ENCODE measurements at regions not wholly inside any gene's neighbourhood (a gene's known extent, or its start where the extent isn't known, plus 50 kb on each side); places are given as distances from the start of the nearest gene placed in this dataset.

GRCh38 chr7:124324262-124324661 lies 291.4 kb upstream of the TMEM229A start:
- CTCF ChIA-PET (ENCODE audit: partially characterized antibody) = interaction anchor here (0.6 kb wide), 1 partner anchor 540 kb away, joined by 3 read pairs; no protein-coding TSS in a partner anchor
- no peak overlapping the region for H3K23ac ChIP-seq (ENCODE audit: insufficient read length)
- no peaks in the 10 kb centered on the region for H4K20me1 ChIP-seq (replicated peaks in 1 of 2; ENCODE audit: control insufficient read depth in 1 of 2, insufficient read depth in 2 of 2, low read length in 2 of 2)
- no peaks in the 10 kb centered on the region for H3K4me1 ChIP-seq (replicated peaks in 1 of 4; ENCODE audit: control insufficient read depth in 3 of 4, insufficient read depth in 4 of 4, low read length in 3 of 4)
- H4K8ac ChIP-seq (ENCODE audit: extremely low read depth, insufficient read depth, low read length) = no peak overlapping the region
- no peak overlapping the region for H2BK120ac ChIP-seq (replicated peaks; ENCODE audit: low read depth, low read length)
- no peak overlapping the region for H2BK20ac ChIP-seq (ENCODE audit: low read length)
- no peak overlapping the region for H4K5ac ChIP-seq (ENCODE audit: insufficient read length, low read depth, low read length)
- H3K27ac ChIP-seq (ENCODE audit: low read depth, low read length) = no peak overlapping the region
- no peak overlapping the region for H3K9ac ChIP-seq (replicated peaks in 1 of 4; ENCODE audit: extremely low read depth in 1 of 4, low read depth in 3 of 4, low read length in 3 of 4)
- H3K79me2 ChIP-seq (ENCODE audit: control insufficient read depth in 1 of 2, insufficient read depth in 2 of 2, low read length in 2 of 2) = no peaks in the 10 kb centered on the region
- no peak overlapping the region for H2BK12ac ChIP-seq (ENCODE audit: low read depth, low read length)
- H3K4me3 ChIP-seq (ENCODE audit: extremely low read depth in 1 of 4, insufficient read depth in 2 of 4, low read depth in 3 of 4, low read length in 4 of 4) = no peak overlapping the region
- H3K4ac ChIP-seq (replicated peaks; ENCODE audit: insufficient read length, low read depth, low read length) = no peak overlapping the region
- H2AK5ac ChIP-seq (ENCODE audit: low read depth, low read length) = no peak overlapping the region
- FAIRE-seq (no peak), DNase-seq (ENCODE audit: low read depth in 1 of 2, low spot score in 2 of 2) (no peak)
- H2AFZ ChIP-seq (ENCODE audit: low read length) = no peak overlapping the region
- H3K23me2 ChIP-seq (ENCODE audit: low read depth, low read length) = no peaks in the 10 kb centered on the region
- H3K36me3 ChIP-seq (ENCODE audit: control insufficient read depth in 2 of 4, insufficient read depth in 4 of 4, low read length in 3 of 4) = no peaks in the 10 kb centered on the region
- H3K56ac ChIP-seq (replicated peaks; ENCODE audit: insufficient read length, low read depth, low read length) = no peak overlapping the region
- H2BK5ac ChIP-seq (ENCODE audit: low read depth, low read length) = no peak overlapping the region
- no peak overlapping the region for H3K14ac ChIP-seq (ENCODE audit: insufficient read length)
- H3K79me1 ChIP-seq (ENCODE audit: low read depth, low read length) = no peaks in the 10 kb centered on the region
- POLR2A ChIA-PET (ENCODE audit: partially characterized antibody) = no interaction called here
- TF ChIP-seq KDM5A (IDR thresholded peaks at IDR 0.05; ENCODE audit: low read length) (no peak), RBBP5 (IDR thresholded peaks at IDR 0.05; ENCODE audit: borderline replicate concordance, low read depth, low read length) (no peak), BACH1 (IDR thresholded peaks at IDR 0.05; ENCODE audit: low read length) (no peak), SUZ12 (IDR thresholded peaks at IDR 0.05; ENCODE audit: low read length) (no peak), CTCF (IDR thresholded peaks at IDR 0.05; ENCODE audit: control extremely low read depth in 1 of 3, insufficient read depth in 1 of 3, low read depth in 1 of 3, low read length in 3 of 3) (no peak), GABPA (IDR thresholded peaks at IDR 0.05; ENCODE audit: borderline replicate concordance, insufficient read depth, low read length) (no peak), JUN (IDR thresholded peaks at IDR 0.05; ENCODE audit: low read depth, low read length) (no peak), E2F6 (IDR thresholded peaks at IDR 0.05) (no peak), RNF2 (IDR thresholded peaks at IDR 0.05; ENCODE audit: borderline replicate concordance, low read depth, low read length, missing control alignments, poor library complexity, severe bottlenecking) (no peak)
- H3K27me3 ChIP-seq (replicated peaks in 1 of 4; ENCODE audit: control insufficient read depth in 3 of 4, extremely low read depth in 1 of 4, insufficient read depth in 3 of 4, low read length in 3 of 4) = no peaks in the 10 kb centered on the region
- no peak overlapping the region for H4K91ac ChIP-seq (replicated peaks; ENCODE audit: insufficient read length, low read length)
- H2BK15ac ChIP-seq (ENCODE audit: low read length) = no peak overlapping the region
- H3K4me2 ChIP-seq (ENCODE audit: insufficient read depth in 1 of 2, low read depth in 2 of 2, low read length in 2 of 2) = no peak overlapping the region
- H3K18ac ChIP-seq (ENCODE audit: extremely low read depth, low read length) = no peak overlapping the region
- H3K9me3 ChIP-seq (ENCODE audit: insufficient read depth in 2 of 2, low read depth in 1 of 2, low read length in 1 of 2) = no peaks in the 10 kb centered on the region
